HG02678 (cell line): ENCODE measurements at regions not wholly inside any gene's neighbourhood (a gene's known extent, or its start where the extent isn't known, plus 50 kb on each side); places are given as distances from the start of the nearest gene placed in this dataset.

ENCODE experiments used
- ATAC-seq: cut with Tn5 transposase; IDR thresholded peaks from one replicate; pipeline ENCODE4 v1.9.1; 2021; ENCODE audit warnings: mild to moderate bottlenecking, moderate library complexity; ENCODE audit not compliant: unreplicated experiment

- ATAC-seq, result no peak
Observed at GRCh38 chr16:62665269-62665668, 629.0 kb upstream of the CDH8 start.

GRCh38 chr16:62664566-62664965 is 628.3 kb upstream of the CDH8 start:
- ATAC-seq, result no peak

GRCh38 chr16:62661435-62661834 is 625.2 kb upstream of the CDH8 start:
- no peak for ATAC-seq

- no peak for ATAC-seq
Observed at GRCh38 chr16:62657116-62657515, 620.9 kb upstream of the CDH8 start.

GRCh38 chr16:62652441-62653120 is 616.3 kb upstream of the CDH8 start:
- ATAC-seq, result no peak

- no peak for ATAC-seq
Observed at GRCh38 chr16:62648256-62648655, 612.0 kb upstream of the CDH8 start.

- no peak for ATAC-seq
Observed at GRCh38 chr16:62644030-62644812, 608.0 kb upstream of the CDH8 start.

GRCh38 chr16:62642677-62643076 is 606.4 kb upstream of the CDH8 start:
- ATAC-seq, result no peak

GRCh38 chr16:62639890-62640289 is 603.7 kb upstream of the CDH8 start:
- ATAC-seq, result no peak

GRCh38 chr16:62638964-62639870 is 603.0 kb upstream of the CDH8 start:
- peak; percentile 84 for ATAC-seq

- ATAC-seq, result no peak
Observed at GRCh38 chr16:62638324-62638911, 602.2 kb upstream of the CDH8 start.

- ATAC-seq, result no peak
Observed at GRCh38 chr16:62625326-62625725, 589.1 kb upstream of the CDH8 start.

GRCh38 chr16:62620275-62620674 is 584.0 kb upstream of the CDH8 start:
- no peak for ATAC-seq

GRCh38 chr16:62615526-62615925 is 579.3 kb upstream of the CDH8 start:
- ATAC-seq, result no peak

GRCh38 chr16:62610291-62610690 is 574.1 kb upstream of the CDH8 start:
- ATAC-seq, result no peak

GRCh38 chr16:62602790-62603189 is 566.6 kb upstream of the CDH8 start:
- ATAC-seq, result no peak

GRCh38 chr16:62597875-62598274 is 561.6 kb upstream of the CDH8 start:
- no peak for ATAC-seq

- ATAC-seq, result no peak
Observed at GRCh38 chr16:62596584-62596983, 560.3 kb upstream of the CDH8 start.

GRCh38 chr16:62596125-62596524 is 559.9 kb upstream of the CDH8 start:
- no peak for ATAC-seq

- ATAC-seq, result no peak
Observed at GRCh38 chr16:62586128-62586862, 550.1 kb upstream of the CDH8 start.
